Astrocyte (in vitro differentiated cells and primary cell): ENCODE measurements at regions not wholly inside any gene's neighbourhood (a gene's known extent, or its start where the extent isn't known, plus 50 kb on each side); places are given as distances from the start of the nearest gene placed in this dataset.

Source experiments
- CTCF ChIP-seq: IDR thresholded peaks from 2 replicates; pipeline ENCODE4 v1.5.1; 2011; ENCODE audit warnings: low read depth, mild to moderate bottlenecking, inconsistent platforms, low read length, moderate library complexity; ENCODE audit not compliant: insufficient read depth
- EZH2 ChIP-seq: IDR thresholded peaks from 2 replicates; pipeline ENCODE4 v1.6.1; 2012; ENCODE audit warnings: mild to moderate bottlenecking, low read length, inconsistent platforms; ENCODE audit not compliant: insufficient read depth

- no peak for TF ChIP-seq EZH2
- TF ChIP-seq CTCF: no peak
These were observed 408.3 kb upstream of the MGMT start for GRCh38 chr10:129058664-129059155.
